ENCODE measurements at regions not wholly inside any gene's neighbourhood (a gene's known extent, or its start where the extent isn't known, plus 50 kb on each side); places are given as distances from the start of the nearest gene placed in this dataset.

- H3K27me3 ChIP-seq (ENCODE audit: control insufficient read depth in 1 of 2, insufficient read depth in 2 of 2, low read length in 2 of 2) = no peaks in the 10 kb centered on the region
- DNase-seq (ENCODE audit: low spot score) (no peak), FAIRE-seq (no peak), ATAC-seq (no peak)
- ChIA-PET POLR2A (no interaction called here), CTCF (ENCODE audit: low intra/inter-chr PET ratio, low total read pairs) (no interaction called here)
- 0% methylated on average over 1 of the region's 2 CpGs for WGBS (ENCODE audit: low lambda C conversion rate)
- H3K9me3 ChIP-seq (ENCODE audit: low read length) = no peaks in the 10 kb centered on the region
- no peak overlapping the region for H3K4me2 ChIP-seq (ENCODE audit: low read depth, low read length)
- no peaks in the 10 kb centered on the region for H3K79me2 ChIP-seq (ENCODE audit: insufficient read depth, low read length)
- TF ChIP-seq ZNF468 (CRISPR knock-in tag; IDR thresholded peaks at IDR 0.05) = no peak
- no peak for TF ChIP-seq PHF21A (CRISPR knock-in tag; IDR thresholded peaks at IDR 0.05)
- no peak for TF ChIP-seq ZNF776 (CRISPR knock-in tag; IDR thresholded peaks at IDR 0.05)
- no TSS peak for BruUV-seq (replicated peaks)
- no peaks in the 10 kb centered on the region for H4K20me1 ChIP-seq (ENCODE audit: insufficient read depth, low read length)
- H3K9ac ChIP-seq (ENCODE audit: insufficient read depth, low read depth, low read length) = no peak overlapping the region
- no peak overlapping the region for H3K27ac ChIP-seq (ENCODE audit: extremely low read length, insufficient read depth, low read length)
- no peaks in the 10 kb centered on the region for H3K4me1 ChIP-seq (ENCODE audit: insufficient read depth, low read length)
- intact Hi-C loops (cut with micrococcal nuclease; ENCODE audit: unreplicated experiment) = no loop called here
- no peaks in the 10 kb centered on the region for H3K36me3 ChIP-seq (replicated peaks in 1 of 2; ENCODE audit: control insufficient read depth in 1 of 2, insufficient read depth in 2 of 2, low read length in 2 of 2)
- H2AFZ ChIP-seq (ENCODE audit: low read length) = no peak overlapping the region
- in situ Hi-C loops (cut with HindIII; ENCODE audit: extremely low pct_ligation_motif_present, low pct_unique_long_range_greater_than_20kb) = no loop called here
- no peak overlapping the region for H3K4me3 ChIP-seq (replicated peaks in 1 of 3; ENCODE audit: insufficient read depth in 1 of 3, low read depth in 2 of 3, low read length in 3 of 3)
These were observed 364.9 kb upstream of the CADM1 start for GRCh38 chr11:115869131-115869530.

- H3K4me3 ChIP-seq (replicated peaks in 1 of 3; ENCODE audit: insufficient read depth in 1 of 3, low read depth in 2 of 3, low read length in 3 of 3) = no peak overlapping the region
- no peak overlapping the region for H3K27ac ChIP-seq (ENCODE audit: extremely low read length, insufficient read depth, low read length)
- H3K27me3 ChIP-seq (ENCODE audit: control insufficient read depth in 1 of 2, insufficient read depth in 2 of 2, low read length in 2 of 2) = no peaks in the 10 kb centered on the region
- no peak overlapping the region for H3K4me2 ChIP-seq (ENCODE audit: low read depth, low read length)
- WGBS (ENCODE audit: low lambda C conversion rate) = 0% methylated on average over 1 of the region's 1 CpG
- no TSS peak for BruUV-seq (replicated peaks)
- no peak overlapping the region for H2AFZ ChIP-seq (ENCODE audit: low read length)
- TF ChIP-seq ZNF431 (CRISPR knock-in tag; IDR thresholded peaks at IDR 0.05; ENCODE audit: borderline replicate concordance, low read depth) = no peak
- no peak for TF ChIP-seq NR2F2 (IDR thresholded peaks at IDR 0.05; ENCODE audit: borderline replicate concordance, low read depth)
- no peak for TF ChIP-seq ZNF607 (CRISPR knock-in tag; IDR thresholded peaks at IDR 0.05; ENCODE audit: borderline replicate concordance)
- TF ChIP-seq ARID5B (CRISPR knock-in tag; IDR thresholded peaks at IDR 0.05) = no peak
- no peak for TF ChIP-seq ZNF737 (CRISPR knock-in tag; IDR thresholded peaks at IDR 0.05; ENCODE audit: borderline replicate concordance)
- no peak for TF ChIP-seq CBX5 (CRISPR knock-in tag; IDR thresholded peaks at IDR 0.05; ENCODE audit: borderline replicate concordance)
- no peak for TF ChIP-seq TCF7 (IDR thresholded peaks at IDR 0.05; ENCODE audit: low read depth)
- no peaks in the 10 kb centered on the region for H3K36me3 ChIP-seq (replicated peaks in 1 of 2; ENCODE audit: control insufficient read depth in 1 of 2, insufficient read depth in 2 of 2, low read length in 2 of 2)
- ChIA-PET CTCF (ENCODE audit: low intra/inter-chr PET ratio, low total read pairs) (no interaction called here), POLR2A (no interaction called here)
- in situ Hi-C loops (cut with HindIII; ENCODE audit: extremely low pct_ligation_motif_present, low pct_unique_long_range_greater_than_20kb) (no loop called here), intact Hi-C loops (cut with micrococcal nuclease; ENCODE audit: unreplicated experiment) (no loop called here)
- ATAC-seq = no peak
- H3K9ac ChIP-seq (ENCODE audit: insufficient read depth, low read depth, low read length) = no peak overlapping the region
- FAIRE-seq = no peak
- no peaks in the 10 kb centered on the region for H3K79me2 ChIP-seq (ENCODE audit: insufficient read depth, low read length)
- H4K20me1 ChIP-seq (ENCODE audit: insufficient read depth, low read length) = no peaks in the 10 kb centered on the region
- no peaks in the 10 kb centered on the region for H3K4me1 ChIP-seq (ENCODE audit: insufficient read depth, low read length)
- no peak for DNase-seq (ENCODE audit: low spot score)
- H3K9me3 ChIP-seq (ENCODE audit: low read length) = peaks cover 10% of the 10 kb centered on the region
These were observed 356.0 kb upstream of the CADM1 start for GRCh38 chr11:115860246-115860645.

Measured in HepG2 (cell line).